K562 (cell line): ENCODE measurements at regions not wholly inside any gene's neighbourhood (a gene's known extent, or its start where the extent isn't known, plus 50 kb on each side); places are given as distances from the start of the nearest gene placed in this dataset.

Source experiments
- ATAC-seq: fragments of 200-7000 bp; cut with Tn5 transposase; 3 replicates; pipeline ENCODE4 v1.9.1; 2020; ENCODE audit warnings: moderate library complexity
- BruUV-seq: library from RNA; stranded (reverse); fragments of 400-500 nt; replicated peaks from 2 replicates; lab custom pipeline; 2021; lab: Mats Ljungman, UMichigan
- CTCF ChIA-PET: fragments of 300-600 bp; formaldehyde crosslinking; extraction: SDS; loops from one replicate; lab custom pipeline; 2021; ENCODE audit warnings: low intra/inter-chr PET ratio; lab: Yijun Ruan, JAX
- POLR2A ChIA-PET: fragments of 300-600, 350-650 bp; sonication (Branson Sonifier 250); formaldehyde crosslinking; extraction: SDS; loops from one replicate; lab custom pipeline; 2021; ENCODE audit warnings: antibody characterized with exemption, inconsistent platforms; lab: Yijun Ruan, JAX
- DNase-seq, 4 experiments: peaks; one replicate each; pipeline versions ENCODE4 v3.0.0 to v3.0.0-alpha.2; 2011 to 2018; ENCODE audit warnings: low spot score in 3 of 4, mixed read lengths in 3 of 4; ENCODE audit errors: extremely low read depth in 1 of 4
- FAIRE-seq: peaks from 2 replicates; lab custom pipeline; 2011; peaks lifted over from hg19 to GRCh38; lab: Jason Lieb, UNC
- H2AFZ ChIP-seq: 2 replicates; pipeline ENCODE4 v1.6.0; 2011; ENCODE audit warnings: low read depth, low read length, control low read depth, inconsistent platforms
- H3K27ac ChIP-seq: fragments of 200-600 bp; 3 replicates; pipeline ENCODE4 v1.8.0; 2011; ENCODE audit warnings: low read depth, mild to moderate bottlenecking, control low read depth, inconsistent platforms, low read length, moderate library complexity, mixed read lengths; ENCODE audit errors: extremely low read depth
- H3K27me3 ChIP-seq, 2 experiments: fragments of 300-600 bp in 1 of 2; 2 replicates in 1 of 2; 3 replicates in 1 of 2; pipeline versions ENCODE4 v1.6.0 to v1.8.0; 2011; ENCODE audit warnings: inconsistent platforms in 2 of 2, low read length in 2 of 2, mild to moderate bottlenecking in 1 of 2, mixed read lengths in 1 of 2, moderate library complexity in 1 of 2; ENCODE audit not compliant: control insufficient read depth in 2 of 2, insufficient read depth in 2 of 2
- H3K36me3 ChIP-seq: fragments of 300-600 bp; 3 replicates; pipeline ENCODE4 v1.8.0; 2011; ENCODE audit warnings: mild to moderate bottlenecking, low read length, inconsistent platforms; ENCODE audit not compliant: control insufficient read depth, insufficient read depth
- H3K4me1 ChIP-seq, 2 experiments: fragments of 200-600 bp in 1 of 2; replicated peaks in 1 of 2; 2 replicates in 1 of 2; 3 replicates in 1 of 2; pipeline versions ENCODE4 v1.5.1 to v1.8.0; 2011; ENCODE audit warnings: inconsistent platforms in 2 of 2, low read length in 2 of 2, mild to moderate bottlenecking in 1 of 2, mixed read lengths in 1 of 2, moderate library complexity in 1 of 2; ENCODE audit not compliant: control insufficient read depth in 2 of 2, insufficient read depth in 2 of 2
- H3K4me2 ChIP-seq: 2 replicates; pipeline ENCODE4 v1.6.1; 2011; ENCODE audit warnings: low read length, control low read depth, inconsistent platforms, mixed read lengths; ENCODE audit not compliant: insufficient read depth
- H3K4me3 ChIP-seq: fragments of 200-600 bp; sonication (generic), shearing (Covaris generic); 2 replicates; pipeline ENCODE4 v1.5.1; 2016; ENCODE audit warnings: control low read depth, inconsistent platforms
- H3K79me2 ChIP-seq: fragments of 200-600 bp; 3 replicates; pipeline ENCODE4 v1.8.0; 2011; ENCODE audit warnings: low read length, inconsistent platforms; ENCODE audit not compliant: control insufficient read depth, insufficient read depth
- H3K9ac ChIP-seq, 2 experiments: 2 replicates each; pipeline versions ENCODE4 v1.6.0 to v1.6.1; 2011; ENCODE audit warnings: low read depth in 2 of 2, low read length in 2 of 2, control low read depth in 1 of 2, inconsistent platforms in 1 of 2, mild to moderate bottlenecking in 1 of 2, mixed read lengths in 1 of 2; ENCODE audit not compliant: insufficient read depth in 1 of 2
- H3K9me1 ChIP-seq: one replicate; pipeline ENCODE4 v1.6.0; 2011; ENCODE audit warnings: inconsistent platforms, mild to moderate bottlenecking, low read length, moderate library complexity; ENCODE audit not compliant: control insufficient read depth, insufficient read depth
- H3K9me3 ChIP-seq: replicated peaks from 2 replicates; pipeline ENCODE4 v1.5.1; 2011; ENCODE audit warnings: low read depth, low read length, inconsistent platforms; ENCODE audit not compliant: control insufficient read depth, insufficient read depth
- H4K20me1 ChIP-seq: replicated peaks from 2 replicates; pipeline ENCODE4 v1.6.1; 2011; ENCODE audit warnings: low read length, inconsistent platforms, mixed read lengths; ENCODE audit not compliant: control insufficient read depth, insufficient read depth
- OTX1 ChIP-seq: fragments of 450-650 bp; formaldehyde crosslinking; IDR thresholded peaks from 2 replicates; pipeline ENCODE4 v1.4.0; 2022; ENCODE audit warnings: mild to moderate bottlenecking
- POLR3A ChIP-seq: IDR thresholded peaks from 2 replicates; pipeline ENCODE4 v1.6.1; 2011; ENCODE audit warnings: borderline replicate concordance, mild to moderate bottlenecking, moderate library complexity; ENCODE audit not compliant: insufficient read length, insufficient read depth; ENCODE audit errors: extremely low read depth
- RHOXF2B ChIP-seq: fragments of 250-450 bp; sonication (Bioruptor Pico); conservative IDR thresholded peaks from 2 replicates; pipeline ENCODE4 v1.5.1; 2021
- WHSC1 ChIP-seq: IDR thresholded peaks from one replicate; pipeline ENCODE4 v1.6.1; 2012; ENCODE audit warnings: low read length, control low read depth, inconsistent platforms
- ZBTB1 ChIP-seq: sonication (generic); formaldehyde crosslinking; IDR thresholded peaks from 2 replicates; pipeline ENCODE4 v1.8.1; 2023; ENCODE audit warnings: missing genetic modification reagents, low read depth, mild to moderate bottlenecking, borderline replicate concordance
- ZNF778 ChIP-seq: fragments of 450-650 bp; formaldehyde crosslinking; IDR thresholded peaks from 2 replicates; pipeline ENCODE4 v1.4.0; 2020; ENCODE audit warnings: mild to moderate bottlenecking, moderate library complexity
- WGBS: fragments of 100-300 bp; shearing (Covaris generic); methylation state at CpG from one replicate; pipeline ENCODE4 v1.1.6; 2016; ENCODE audit warnings: low coverage, mixed read lengths; ENCODE audit not compliant: insufficient coverage; ENCODE audit errors: missing lambda C conversion rate; 5-methylcytosine and 5-hydroxymethylcytosine counted together
- in situ Hi-C: fragments of 300-500 bp; cut with MboI; formaldehyde crosslinking; loops from 4 replicates; pipeline ENCODE4 v1.15.0; 2018; ENCODE audit warnings: inconsistent platforms, mixed read lengths
- intact Hi-C: fragments of 100-400 bp; cut with micrococcal nuclease; formaldehyde crosslinking; loops from 2 replicates; pipeline ENCODE4 v1.14.2; 2022
- TF ChIP-seq, protein P1 (sequence below): sonication (generic); formaldehyde crosslinking; IDR thresholded peaks from 2 replicates; pipeline ENCODE4 v1.8.0; 2022; ENCODE audit warnings: mild to moderate bottlenecking, low read depth, missing genetic modification reagents
- TF ChIP-seq, protein P2 (sequence below): sonication (generic); formaldehyde crosslinking; IDR thresholded peaks from 2 replicates; pipeline ENCODE4 v1.8.1; 2023; ENCODE audit warnings: mild to moderate bottlenecking, missing genetic modification reagents, moderate library complexity

DNA sequence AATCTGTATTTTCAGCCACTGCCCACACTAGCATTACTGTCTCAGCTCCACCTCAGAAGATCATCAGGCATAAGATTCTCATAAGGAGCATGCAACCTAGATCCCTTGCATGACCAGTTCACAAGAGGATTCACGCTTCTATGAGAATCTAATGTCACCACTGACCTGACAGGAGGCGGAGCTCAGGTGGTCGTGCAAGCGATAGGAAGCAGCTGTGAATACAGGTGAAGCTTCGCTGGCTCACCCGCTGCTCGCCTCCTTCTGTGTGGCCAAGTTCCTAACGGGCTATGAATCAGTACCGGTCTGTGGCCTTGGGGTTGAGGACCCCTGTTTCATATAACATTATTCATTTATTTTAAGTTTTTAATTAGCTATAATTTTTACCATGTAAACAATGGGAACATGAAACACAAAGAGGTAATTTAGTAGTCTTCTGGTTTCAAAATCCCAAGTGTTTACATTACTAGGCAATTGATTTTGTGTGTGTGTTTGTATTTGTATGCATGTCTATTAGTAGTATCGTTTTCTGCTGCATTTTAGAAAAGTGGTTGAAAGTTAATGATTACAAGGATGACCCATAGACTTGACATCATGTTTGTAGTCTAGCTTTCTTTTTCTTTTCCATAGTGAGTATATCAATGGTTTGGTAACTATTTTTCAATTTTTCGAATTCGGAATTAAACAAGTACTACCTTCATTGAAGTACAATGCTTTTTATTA lies 159.4 kb downstream of the TENT4A start:
- Histone ChIP-seq H3K9me1 (no peaks in the 10 kb centered on the region), H2AFZ (no peak overlapping the region), H3K9me3 (no peaks in the 10 kb centered on the region), H3K4me1 (peaks cover 0 to 2% of the 10 kb centered on the region in 2 experiments; a peak in 1 of 5 replicates), H4K20me1 (no peaks in the 10 kb centered on the region), H3K27me3 (peaks cover 3 to 5% of the 10 kb centered on the region in 2 experiments; a peak in 2 of 5 replicates), H3K36me3 (no peaks in the 10 kb centered on the region), H3K27ac (no peak overlapping the region), H3K79me2 (no peaks in the 10 kb centered on the region), H3K4me3 (no peak overlapping the region), H3K4me2 (no peak overlapping the region), H3K9ac (no peak overlapping the region)
- ATAC-seq (no peak), FAIRE-seq (no peak), DNase-seq (no peak)
- no TSS peak for BruUV-seq
- WGBS, result under 1% methylated on average over 12 of the region's 12 CpGs
- TF ChIP-seq OTX1 (CRISPR knock-in tag), result no peak
- no peak for TF ChIP-seq ZNF778
- TF ChIP-seq, protein P1, sequence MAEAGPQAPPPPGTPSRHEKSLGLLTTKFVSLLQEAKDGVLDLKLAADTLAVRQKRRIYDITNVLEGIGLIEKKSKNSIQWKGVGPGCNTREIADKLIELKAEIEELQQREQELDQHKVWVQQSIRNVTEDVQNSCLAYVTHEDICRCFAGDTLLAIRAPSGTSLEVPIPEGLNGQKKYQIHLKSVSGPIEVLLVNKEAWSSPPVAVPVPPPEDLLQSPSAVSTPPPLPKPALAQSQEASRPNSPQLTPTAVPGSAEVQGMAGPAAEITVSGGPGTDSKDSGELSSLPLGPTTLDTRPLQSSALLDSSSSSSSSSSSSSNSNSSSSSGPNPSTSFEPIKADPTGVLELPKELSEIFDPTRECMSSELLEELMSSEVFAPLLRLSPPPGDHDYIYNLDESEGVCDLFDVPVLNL (CRISPR knock-in tag), result no peak
- TF ChIP-seq, protein P2, sequence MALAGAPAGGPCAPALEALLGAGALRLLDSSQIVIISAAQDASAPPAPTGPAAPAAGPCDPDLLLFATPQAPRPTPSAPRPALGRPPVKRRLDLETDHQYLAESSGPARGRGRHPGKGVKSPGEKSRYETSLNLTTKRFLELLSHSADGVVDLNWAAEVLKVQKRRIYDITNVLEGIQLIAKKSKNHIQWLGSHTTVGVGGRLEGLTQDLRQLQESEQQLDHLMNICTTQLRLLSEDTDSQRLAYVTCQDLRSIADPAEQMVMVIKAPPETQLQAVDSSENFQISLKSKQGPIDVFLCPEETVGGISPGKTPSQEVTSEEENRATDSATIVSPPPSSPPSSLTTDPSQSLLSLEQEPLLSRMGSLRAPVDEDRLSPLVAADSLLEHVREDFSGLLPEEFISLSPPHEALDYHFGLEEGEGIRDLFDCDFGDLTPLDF (CRISPR knock-in tag), result no peak
- no peak for TF ChIP-seq WHSC1
- no peak for TF ChIP-seq POLR3A
- no peak for TF ChIP-seq RHOXF2B (CRISPR knock-in tag)
- TF ChIP-seq ZBTB1 (CRISPR knock-in tag), result no peak
- intact Hi-C loops, result no loop called here
- ChIA-PET CTCF (no interaction called here), POLR2A (no interaction called here)
- in situ Hi-C loops, result no loop called here
